Stimulated activated CD4-positive, alpha-beta T cell treated with anti-CD3 and anti-CD28 coated beads, Interleukin-12 subunit alpha, Interleukin-12 subunit beta, amount 100 ng/mL, for 24 hours (primary cell): ENCODE measurements at regions not wholly inside any gene's neighbourhood (a gene's known extent, or its start where the extent isn't known, plus 50 kb on each side); places are given as distances from the start of the nearest gene placed in this dataset.

ENCODE experiments used
- DNase-seq, 2 experiments: peaks; one replicate each; pipeline ENCODE4 v3.0.0-alpha.2; 2020; ENCODE audit warnings: low read depth in 2 of 2

DNA sequence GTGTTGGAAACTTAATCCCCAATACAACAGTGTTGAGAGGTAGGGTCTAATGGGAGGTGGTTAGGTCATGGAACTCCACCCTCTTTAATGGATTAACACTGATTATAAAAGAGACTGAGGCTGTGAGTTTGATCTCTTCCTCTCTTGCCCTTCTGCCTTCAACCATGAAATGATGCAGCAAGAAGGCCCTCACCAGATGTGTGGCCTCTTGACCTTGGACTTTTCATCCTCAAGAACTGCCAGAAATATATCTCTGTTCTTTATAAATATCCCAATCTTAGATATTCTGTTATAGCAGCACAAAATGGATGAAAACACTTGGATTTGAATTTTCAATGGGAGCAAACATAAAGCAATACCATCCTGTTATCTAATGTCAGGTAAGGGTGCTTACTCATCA lies 67.6 kb downstream of the NMUR2 start:
- DNase-seq, result no peak

DNA sequence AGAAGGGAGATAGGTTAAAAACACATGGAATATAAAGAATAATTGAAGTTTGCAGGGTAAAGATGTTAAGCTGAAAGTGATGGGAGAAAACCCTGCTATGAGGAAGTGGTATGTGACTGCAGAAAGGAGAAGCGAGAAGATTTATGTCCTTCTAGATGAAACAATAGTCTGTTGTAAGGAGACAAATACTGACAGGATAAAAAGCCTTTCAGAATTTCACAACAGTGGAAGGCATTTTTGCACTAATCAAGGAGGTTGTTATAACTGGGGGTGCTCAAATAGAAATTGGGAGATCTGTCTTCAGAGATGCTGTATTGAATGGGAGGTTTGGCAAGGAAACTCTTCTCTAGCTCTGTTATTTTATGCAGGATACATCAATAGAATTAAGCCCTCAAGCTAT lies 69.6 kb downstream of the NMUR2 start:
- DNase-seq, result no peak

DNA sequence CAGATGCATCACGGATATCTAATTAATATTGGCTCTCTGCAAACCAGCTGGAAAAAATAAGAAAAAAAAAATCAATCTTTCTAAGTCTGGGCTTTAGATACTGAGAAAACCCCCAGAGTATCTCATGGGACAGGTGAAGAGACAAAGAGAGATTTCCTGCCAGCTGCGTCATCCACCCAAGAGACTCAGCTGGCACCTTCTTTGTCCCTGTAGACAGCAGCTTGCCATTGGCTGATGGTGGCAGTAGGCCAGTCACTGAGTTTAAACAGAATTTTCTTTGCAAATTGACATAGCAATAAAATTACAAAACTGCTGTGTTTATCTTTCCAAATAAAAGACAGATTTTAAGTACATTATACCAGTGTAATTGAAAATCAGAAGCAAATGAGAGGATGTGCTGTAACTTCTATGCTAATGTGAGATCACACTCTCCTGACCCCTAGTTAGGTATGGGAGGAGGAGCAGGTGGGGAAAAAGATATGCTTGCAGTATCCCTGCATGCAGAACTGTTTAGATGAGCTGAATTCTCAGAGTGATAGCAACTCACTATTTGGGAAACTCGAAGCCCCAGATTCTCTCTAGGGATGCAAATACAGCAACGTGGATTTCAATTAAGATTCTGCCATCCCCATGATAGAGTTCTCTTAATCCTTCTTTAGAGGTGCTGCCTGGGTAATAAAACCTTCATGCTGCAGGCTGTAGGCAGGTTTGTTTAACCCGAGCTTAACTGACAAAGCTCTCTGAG lies 72.2 kb downstream of the NMUR2 start:
- no peak for DNase-seq

DNA sequence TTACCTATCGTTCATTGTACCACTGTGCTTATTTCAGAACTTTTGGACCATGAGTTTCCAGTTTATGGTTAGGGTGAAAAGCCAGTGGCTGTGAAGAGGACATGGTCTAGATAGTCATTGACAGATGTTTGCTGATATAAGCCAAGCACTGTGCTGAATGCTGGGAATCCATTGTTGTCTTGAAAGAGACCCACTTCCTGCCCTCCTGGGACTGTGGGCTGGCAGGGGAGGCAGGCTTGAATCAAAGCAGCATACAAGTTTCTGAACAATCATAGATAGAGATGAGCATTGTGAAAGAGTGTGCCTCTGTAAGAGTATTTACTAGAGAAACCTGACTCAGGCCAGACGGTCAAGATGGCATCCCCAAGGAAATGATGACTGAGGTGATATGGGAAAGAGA lies 73.4 kb downstream of the NMUR2 start:
- no peak for DNase-seq

DNA sequence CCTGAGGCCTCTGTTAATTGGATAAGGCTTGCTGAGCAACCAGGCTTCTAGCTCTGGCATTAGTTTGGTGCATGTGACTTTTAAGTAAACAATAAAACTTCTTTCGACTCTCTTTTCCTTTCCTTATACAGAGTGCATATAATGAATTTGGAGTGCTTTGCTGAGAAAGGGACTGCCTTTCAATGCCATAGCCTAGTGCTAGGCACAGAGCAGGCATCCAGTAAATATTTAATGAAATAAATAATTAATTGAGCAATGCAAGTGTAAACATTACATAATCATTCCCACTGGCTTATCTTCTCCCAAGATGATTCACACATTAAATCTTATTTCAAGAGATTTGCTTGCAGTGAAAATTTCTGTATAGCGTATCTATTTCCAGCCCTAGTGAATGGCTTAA lies 74.1 kb downstream of the NMUR2 start:
- DNase-seq, result no peak

DNA sequence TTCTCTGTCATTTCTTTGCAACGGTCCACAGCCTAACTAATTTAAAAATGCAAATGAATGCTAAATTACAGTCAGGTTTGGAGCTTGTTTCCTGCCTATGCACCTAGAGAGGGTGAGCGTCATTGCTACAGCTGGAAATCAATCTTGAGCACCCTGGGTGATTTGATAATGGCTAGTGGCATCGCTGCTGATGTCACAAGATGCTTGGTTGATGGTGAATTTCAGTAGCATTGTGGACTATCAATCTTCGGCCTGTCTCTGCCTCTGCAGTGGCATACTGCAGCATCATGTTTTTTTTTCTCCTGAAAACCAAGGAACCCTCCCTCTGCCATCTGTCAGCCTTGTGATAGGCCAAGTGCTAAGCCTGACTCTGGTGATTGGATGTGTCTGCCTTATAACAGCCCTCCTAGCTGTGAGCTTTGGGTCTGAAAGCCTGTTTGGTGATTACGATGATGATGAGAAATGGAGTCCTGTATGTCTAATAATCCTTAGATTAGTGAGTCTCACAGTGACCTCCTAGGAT lies 75.3 kb downstream of the NMUR2 start:
- no peak for DNase-seq

DNA sequence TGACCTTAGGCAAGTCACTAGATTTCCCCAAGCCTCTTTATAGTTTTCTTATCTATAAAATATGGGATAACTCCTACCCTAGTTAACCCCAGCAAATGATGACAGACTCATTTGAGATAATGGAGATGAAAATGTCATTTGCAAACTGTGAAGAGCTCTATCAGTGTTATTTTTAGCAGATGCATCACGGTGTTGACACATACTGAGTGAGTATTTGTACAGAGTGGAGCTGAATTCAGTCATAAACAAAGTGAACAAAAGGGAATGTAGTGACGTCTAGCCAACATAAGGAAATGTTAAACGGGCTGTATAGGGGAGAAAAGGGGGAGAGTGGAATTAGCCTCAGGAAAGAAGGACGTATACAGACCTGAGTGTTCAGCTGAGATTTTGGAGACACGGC lies 75.9 kb downstream of the NMUR2 start:
- no peak for DNase-seq

DNA sequence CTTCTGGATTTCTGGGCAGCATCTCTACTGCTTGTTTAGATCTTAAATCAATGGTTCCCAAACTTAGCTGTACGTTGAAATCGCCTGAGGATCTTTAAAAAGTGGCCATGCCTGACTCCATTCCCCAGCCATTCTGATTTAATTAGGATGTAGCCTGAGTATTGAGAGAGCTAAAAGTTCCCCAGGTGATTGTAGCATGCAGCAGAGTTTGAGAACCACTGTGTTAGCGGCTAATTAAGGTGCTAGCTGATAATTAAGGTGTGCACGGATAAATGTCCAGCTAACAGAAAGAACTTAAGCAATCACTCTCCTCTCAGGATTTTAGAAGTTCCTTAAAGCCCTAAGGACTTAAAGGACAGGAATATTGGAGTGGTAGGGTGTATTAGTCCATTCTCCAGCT lies 89.1 kb downstream of the NMUR2 start:
- DNase-seq, result no peak

DNA sequence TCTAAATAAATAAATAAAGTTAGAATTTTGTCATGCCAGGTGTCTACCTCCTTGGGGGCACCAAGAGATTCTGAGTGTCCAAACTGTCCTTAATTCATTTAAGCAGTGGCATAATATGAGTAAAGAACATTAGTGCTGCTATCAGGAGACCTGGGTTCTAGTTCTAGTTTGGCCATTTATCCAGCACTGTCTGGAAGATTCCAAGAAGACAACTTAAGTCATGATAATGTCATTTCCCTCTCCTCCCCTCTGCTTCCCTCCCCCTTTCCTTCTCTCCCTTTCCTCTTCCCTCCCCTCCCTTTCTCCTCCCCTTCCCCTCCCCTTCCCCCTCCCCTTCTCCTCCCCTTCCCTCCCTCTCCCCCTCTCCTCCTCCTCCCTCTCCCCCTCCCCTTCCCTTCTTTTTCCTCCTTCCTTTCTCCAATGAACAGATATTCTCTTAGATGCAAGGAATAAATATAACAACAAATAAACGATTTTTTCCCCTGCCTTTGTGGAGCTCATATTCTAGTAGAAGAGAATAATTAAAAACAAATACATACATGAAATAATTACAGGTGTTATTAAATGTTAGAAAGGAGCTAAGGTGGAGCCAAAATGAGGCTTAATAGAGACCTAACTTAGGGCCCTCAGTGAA lies 90.8 kb downstream of the NMUR2 start:
- no peak for DNase-seq

DNA sequence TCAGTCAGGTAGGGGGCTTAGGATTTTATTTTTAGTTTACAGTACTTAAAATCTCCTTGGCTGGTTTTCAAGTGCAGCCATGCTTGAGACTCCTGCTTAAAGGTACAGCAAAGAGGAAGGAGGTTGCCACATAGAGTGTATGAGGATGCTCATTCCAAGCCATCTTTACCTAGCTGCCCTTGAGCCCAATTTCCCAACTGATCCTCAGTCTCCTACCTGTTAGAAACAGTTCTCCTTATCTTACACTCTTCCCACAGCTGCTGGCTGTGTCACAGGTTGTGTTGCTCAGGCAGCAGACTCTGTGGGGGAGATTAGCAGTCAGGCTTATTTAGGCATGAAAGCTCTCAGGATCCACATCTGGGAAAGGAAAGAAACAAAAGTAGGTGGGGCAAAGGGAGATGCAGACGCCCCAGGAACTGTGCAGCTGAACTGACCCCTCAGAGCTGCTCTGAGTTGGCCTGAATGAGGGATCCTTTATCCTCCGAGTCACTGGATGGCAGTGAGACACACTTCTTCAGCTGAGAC lies 95.1 kb downstream of the NMUR2 start:
- no peak for DNase-seq

DNA sequence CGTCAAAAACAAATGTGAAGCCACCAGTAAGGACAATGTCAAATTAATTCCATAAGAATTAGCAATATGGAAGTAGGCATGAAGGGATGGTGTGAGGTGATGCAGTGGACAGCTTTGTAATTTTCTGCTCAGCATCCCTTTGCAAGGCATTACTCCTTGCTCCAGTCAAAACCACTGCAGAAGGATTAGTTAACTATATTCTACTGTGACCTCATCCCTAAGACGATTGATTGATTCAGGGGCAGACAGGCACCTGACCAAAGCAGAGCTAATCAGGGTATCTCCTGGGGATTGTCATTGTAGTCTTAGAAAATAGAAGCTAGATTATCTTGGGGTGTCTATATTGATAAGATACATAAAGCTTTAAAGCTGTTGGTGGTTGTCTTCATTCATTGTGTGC lies 98.7 kb downstream of the NMUR2 start:
- no peak for DNase-seq

DNA sequence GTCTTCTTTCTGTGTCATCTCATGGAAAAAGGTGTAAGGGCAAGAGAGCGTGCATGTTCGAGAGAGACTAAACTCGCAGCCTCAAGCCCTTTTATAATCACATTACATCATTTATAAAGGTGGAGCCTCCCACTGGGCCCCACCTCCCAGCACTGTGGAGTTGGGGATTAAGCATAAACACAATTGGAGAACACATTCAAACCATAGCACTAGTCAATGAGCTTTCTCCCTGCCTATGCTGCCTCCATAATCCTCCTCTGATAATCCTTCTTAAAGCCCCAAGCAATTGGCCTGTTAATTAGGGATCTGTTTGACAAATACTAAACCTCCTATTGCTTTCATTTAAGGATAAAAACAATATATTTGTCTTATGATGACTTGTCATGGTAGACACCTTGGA lies 99.6 kb downstream of the NMUR2 start:
- DNase-seq, result no peak

DNA sequence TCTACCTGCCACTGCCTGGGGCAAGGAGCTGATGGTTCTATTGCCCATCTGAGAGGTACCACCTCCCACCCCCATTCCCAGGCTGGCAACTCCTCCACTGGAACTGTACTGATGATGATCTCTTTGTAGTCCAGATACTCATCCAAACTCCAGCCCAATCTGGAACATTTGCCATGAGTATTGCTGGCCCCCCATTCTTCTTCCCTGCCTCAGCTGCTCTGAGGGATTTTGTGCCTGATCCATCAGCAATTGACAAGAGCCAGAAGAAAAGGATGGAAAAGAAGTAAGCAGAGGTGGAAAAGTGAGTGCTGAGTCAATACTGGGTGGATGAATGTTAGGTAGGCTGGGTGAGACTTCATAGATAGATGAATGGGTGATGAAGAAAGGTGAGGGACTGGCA lies 101.2 kb downstream of the NMUR2 start:
- no peak for DNase-seq

DNA sequence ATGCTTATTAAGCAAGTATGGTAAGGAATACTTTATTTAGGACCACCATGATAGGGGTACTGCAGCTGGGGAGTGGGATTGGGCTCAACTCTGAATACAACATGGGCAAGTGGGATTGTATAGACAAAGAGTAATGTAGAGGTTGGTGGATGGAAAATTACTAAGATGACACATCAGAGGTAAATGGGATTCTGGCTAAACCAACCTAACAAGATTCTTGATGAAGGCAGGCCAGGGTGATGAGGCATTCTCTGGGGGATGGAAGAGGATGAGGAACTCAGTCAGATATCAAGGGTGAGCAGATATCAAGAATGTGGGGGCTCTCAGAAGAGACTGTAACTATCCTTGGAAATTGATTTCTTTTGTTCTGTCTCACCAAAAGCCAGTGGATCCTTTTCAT lies 107.2 kb downstream of the NMUR2 start:
- no peak for DNase-seq

DNA sequence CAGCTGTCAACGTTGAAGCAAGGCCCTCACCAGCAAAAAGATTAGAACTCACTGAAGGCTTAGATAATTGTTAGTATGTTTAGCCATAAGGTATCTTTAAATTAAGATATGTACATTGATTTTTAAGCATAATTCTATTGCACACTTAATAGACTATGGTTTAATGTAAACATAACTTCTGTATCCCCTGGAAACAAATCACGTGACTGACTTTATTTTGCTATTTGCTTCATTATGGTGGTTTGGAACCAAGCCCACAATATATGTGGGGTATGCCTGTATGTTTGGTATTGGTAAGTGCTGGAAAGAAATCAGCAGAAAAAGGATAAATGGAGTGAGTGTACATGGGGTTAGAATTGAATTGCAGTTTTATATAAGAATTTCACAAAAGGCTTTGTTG lies 111.9 kb downstream of the NMUR2 start:
- DNase-seq, result no peak

DNA sequence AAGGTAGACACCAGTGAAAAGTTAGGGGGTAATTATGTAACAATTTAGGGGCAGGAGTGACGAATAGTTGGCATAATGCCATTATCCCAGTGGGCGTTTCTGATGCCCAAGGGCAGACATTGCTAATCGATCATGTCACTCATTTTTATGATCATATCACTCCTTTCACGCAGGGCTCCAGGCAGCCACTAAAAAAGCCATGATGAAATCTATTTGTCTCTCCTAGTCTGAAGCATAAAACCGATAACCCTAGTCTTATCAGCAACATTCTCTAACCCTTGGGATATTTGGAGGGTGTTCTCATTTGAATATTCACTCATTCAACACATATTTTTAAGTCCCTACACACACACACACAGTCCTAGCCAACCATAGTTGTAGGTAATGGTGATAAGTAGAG lies 114.9 kb downstream of the NMUR2 start:
- DNase-seq, result no peak

DNA sequence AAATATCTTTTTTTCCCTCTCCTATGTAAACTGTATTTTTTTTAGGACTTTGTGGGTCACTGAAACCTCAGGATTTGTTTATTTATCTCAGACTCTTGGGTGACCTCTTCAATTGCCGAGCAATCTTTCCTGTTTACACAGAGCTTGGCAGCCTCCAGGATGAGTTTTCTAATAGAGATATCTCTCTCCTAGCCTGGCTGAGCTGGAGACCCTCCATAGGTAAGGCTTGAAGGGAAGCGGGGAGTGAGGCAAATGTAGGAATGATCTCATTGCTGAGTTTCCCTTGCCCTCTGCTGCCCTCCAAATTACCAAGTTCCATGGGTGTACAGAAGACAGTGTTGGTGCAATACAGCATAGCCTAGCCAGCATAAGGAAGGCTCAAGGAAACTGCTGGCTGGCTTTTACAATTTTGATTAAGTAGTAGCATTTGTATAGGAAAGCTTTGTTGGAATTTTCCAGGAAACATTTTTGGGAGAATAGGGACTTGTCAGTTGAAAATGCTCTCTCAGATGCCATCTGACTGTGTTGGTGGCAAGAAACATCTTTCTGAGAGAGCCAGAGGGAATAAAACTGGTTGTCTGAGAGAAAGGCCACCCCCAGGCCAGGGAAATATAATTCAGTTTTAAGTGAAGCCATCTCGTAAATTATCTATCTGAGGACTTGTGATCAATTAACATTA lies 116.0 kb downstream of the NMUR2 start:
- no peak for DNase-seq

DNA sequence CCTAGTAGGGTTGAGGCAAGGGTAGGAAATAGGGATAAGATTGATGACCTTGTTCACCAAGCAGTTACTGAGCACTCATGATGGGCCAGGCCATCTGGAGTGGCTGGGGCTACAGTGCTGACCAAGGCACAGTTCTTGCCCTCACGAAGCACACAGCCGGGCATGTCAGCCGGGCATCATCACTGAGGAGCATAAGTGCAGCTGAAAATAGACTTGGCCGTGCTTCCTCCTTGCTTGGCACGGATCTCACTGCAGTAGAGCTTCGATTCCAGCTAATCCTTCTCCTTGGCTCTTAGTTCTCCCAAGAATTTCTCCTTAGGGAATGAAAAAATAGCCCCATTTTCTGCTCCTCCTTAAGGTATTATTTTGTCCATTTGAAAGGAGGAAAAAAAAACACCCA lies 116.6 kb downstream of the NMUR2 start:
- no peak for DNase-seq

DNA sequence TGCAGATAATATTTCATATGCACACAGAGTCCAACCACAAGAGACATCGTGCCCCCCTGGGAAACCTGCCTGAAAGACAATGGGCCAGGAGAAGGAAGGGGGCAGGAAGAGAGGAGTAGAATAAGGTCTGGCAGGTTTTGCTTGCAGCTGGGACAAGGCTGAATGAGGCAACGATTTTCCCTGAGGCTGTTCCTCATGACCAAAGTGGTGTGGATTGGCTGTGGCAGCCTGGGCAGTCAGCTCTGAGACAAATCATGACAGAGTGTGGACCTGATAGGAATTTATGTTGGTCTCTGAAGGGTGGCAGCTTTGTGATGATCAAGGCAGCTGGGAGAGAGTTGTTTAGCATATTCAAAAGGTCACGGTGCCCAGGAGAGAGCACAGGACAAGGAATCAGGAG lies 119.3 kb downstream of the NMUR2 start:
- no peak for DNase-seq

DNA sequence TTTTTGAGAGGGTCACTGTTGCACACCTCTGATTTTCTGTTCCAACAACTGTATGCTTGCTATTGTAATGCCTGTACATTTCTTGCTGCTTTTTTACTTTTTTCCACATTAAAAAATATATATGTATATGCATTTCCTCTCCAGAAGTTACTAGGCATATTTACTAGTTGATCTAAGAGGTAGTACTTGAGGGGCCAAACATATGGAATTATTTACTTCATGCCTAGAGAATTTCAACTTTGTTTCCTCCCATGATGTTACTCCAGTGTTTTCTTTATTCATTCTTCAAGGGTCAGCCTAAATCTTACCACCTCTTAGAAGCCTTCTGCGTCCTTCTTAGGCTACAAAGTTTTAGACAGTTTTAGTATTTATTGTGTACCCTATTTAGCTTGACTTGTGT lies 122.7 kb downstream of the NMUR2 start:
- DNase-seq, result no peak

DNA sequence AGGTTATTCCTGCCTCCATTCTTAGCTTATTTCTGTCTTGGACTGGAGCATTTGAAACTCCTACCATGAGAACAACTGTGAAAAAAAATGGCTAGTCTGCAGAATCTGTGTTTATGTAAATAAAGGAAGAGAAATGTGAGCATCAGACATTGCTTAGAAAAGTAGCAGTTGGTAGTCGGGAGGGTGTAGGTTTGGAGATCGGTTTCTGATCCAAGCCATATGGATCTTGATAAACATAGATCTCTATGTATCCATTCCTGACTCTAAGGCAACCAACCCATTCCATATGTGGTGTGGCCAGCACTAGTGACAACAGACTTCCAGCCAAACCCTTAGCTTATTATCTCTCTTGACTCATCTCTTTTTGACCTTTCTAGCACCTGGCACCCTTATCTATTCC lies 127.1 kb downstream of the NMUR2 start:
- no peak for DNase-seq

DNA sequence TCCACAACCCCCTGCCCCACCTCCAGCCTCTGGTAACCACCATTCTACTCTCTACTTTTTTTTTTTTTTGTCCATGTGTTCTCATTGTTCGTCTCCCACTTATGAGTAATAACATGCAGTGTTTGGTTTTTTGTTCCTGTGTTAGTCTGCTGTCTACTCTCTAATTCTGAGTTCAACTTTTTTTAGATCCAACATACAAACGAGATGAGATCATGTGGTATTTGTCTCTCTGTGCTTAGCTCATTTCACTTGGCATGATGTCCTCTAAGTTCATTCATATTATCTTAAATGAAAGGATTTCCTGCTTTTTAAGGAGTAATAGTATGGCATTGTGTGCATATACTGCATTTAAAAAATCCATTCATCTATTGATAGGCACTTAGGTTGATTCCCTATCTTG lies 130.9 kb downstream of the NMUR2 start:
- DNase-seq, result no peak

DNA sequence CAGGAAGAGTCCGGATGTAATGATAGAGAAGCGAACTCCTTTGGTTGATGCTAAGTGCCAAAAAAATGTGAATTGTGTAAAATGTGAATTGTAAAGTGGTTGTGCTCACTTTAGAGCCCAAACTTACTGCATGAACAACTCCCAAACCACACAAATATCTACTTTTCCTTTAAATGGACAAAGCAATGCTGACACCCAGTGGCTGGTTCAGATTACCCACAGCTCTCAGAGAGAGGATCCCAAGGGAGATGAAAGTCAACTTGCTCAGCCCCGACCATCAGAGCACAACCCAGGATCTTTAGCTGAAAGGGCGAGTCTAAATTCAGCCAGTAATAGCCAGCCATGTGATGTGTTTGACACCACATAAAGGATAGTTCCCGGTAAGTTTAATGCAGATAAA lies 133.7 kb downstream of the NMUR2 start:
- DNase-seq, result no peak
